GM12872 (cell line): ENCODE measurements at regions not wholly inside any gene's neighbourhood (a gene's known extent, or its start where the extent isn't known, plus 50 kb on each side); places are given as distances from the start of the nearest gene placed in this dataset.

ENCODE experiments used
- CTCF ChIP-seq: IDR thresholded peaks from 3 replicates; pipeline ENCODE4 v1.5.1; 2011; ENCODE audit warnings: low read depth, mild to moderate bottlenecking, low read length, moderate library complexity; ENCODE audit not compliant: insufficient read depth

GRCh38 chr7:142587578-142588191 lies 161.6 kb upstream of the PRSS1 start:
- peak; percentile 82 for TF ChIP-seq CTCF

GRCh38 chr7:142586611-142587010 lies 162.7 kb upstream of the PRSS1 start:
- no peak for TF ChIP-seq CTCF

- TF ChIP-seq CTCF: peak; percentile 35; the same call in 2 of the 3 replicates
Observed at GRCh38 chr7:142585425-142585824, 163.8 kb upstream of the PRSS1 start.

GRCh38 chr7:142584765-142585164 lies 164.5 kb upstream of the PRSS1 start:
- no peak for TF ChIP-seq CTCF

- no peak for TF ChIP-seq CTCF
Observed at GRCh38 chr7:142583446-142583845, 165.8 kb upstream of the PRSS1 start.

GRCh38 chr7:142582351-142582750 lies 166.9 kb upstream of the PRSS1 start:
- TF ChIP-seq CTCF: no peak

- TF ChIP-seq CTCF: no peak
Observed at GRCh38 chr7:142581341-142581740, 167.9 kb upstream of the PRSS1 start.
